Prostate gland (tissue), 2 donors: ENCODE measurements at regions not wholly inside any gene's neighbourhood (a gene's known extent, or its start where the extent isn't known, plus 50 kb on each side); places are given as distances from the start of the nearest gene placed in this dataset.
"Not testable (repeated sequence)": the region's sequence is repeated elsewhere in the genome, so short reads cannot be mapped to it uniquely, and the experiment has no call there.

Experiments used
- DNase-seq: peaks from one replicate; pipeline ENCODE4 v3.0.0-alpha.2; 2019; ENCODE audit warnings: low spot score
- H3K27ac ChIP-seq, 2 donors: fragments of 200-600 bp; sonication (generic); 2 replicates each; pipeline ENCODE4 v1.5.1; 2017 to 2019
- H3K27me3 ChIP-seq: fragments of 200-600 bp; sonication (generic); replicated peaks from 2 replicates; pipeline ENCODE4 v1.5.1; 2019; ENCODE audit not compliant: insufficient read depth
- H3K36me3 ChIP-seq, 2 donors: fragments of 200-600 bp; sonication (generic); 1 replicate in 1 of 2; 2 replicates in 1 of 2; pipeline versions ENCODE4 v1.5.1 to v1.8.1; 2017 to 2019
- H3K4me1 ChIP-seq: fragments of 200-600 bp; sonication (generic); replicated peaks from 2 replicates; pipeline ENCODE4 v1.5.1; 2019
- H3K4me3 ChIP-seq, 2 donors: fragments of 200-600 bp; sonication (generic); 2 replicates each; pipeline ENCODE4 v1.5.1; 2017 to 2019
- H3K9me3 ChIP-seq: fragments of 200-600 bp; sonication (generic); 2 replicates; pipeline ENCODE4 v1.5.1; 2017
- CTCF ChIP-seq, 4 experiments: fragments of 200-600 bp in 2 of 4; fragments of 450-650 bp in 2 of 4; sonication (generic) in 2 of 4; IDR thresholded peaks; 1 replicate in 3 of 4; 2 replicates in 1 of 4; pipeline ENCODE4 v1.5.1; 2016 to 2019; ENCODE audit warnings: antibody characterized with exemption in 4 of 4, mild to moderate bottlenecking in 2 of 4, moderate library complexity in 2 of 4
- POLR2A ChIP-seq: fragments of 450-650 bp; IDR thresholded peaks from one replicate; pipeline ENCODE4 v1.6.1; 2016; ENCODE audit warnings: antibody characterized with exemption, mild to moderate bottlenecking
- POLR2AphosphoS5 ChIP-seq: sonication (generic); formaldehyde crosslinking; IDR thresholded peaks from one replicate; pipeline ENCODE4 v1.6.1; 2017; ENCODE audit warnings: antibody characterized with exemption
- WGBS: methylation state at CpG from one replicate; pipeline ENCODE4 v1.1.5; 2018; 5-methylcytosine and 5-hydroxymethylcytosine counted together
- intact Hi-C: fragments of 100-400 bp; cut with DNase I; formaldehyde crosslinking; loops from one replicate; pipeline ENCODE4 v1.14.2; 2022

- Histone ChIP-seq H3K27me3 (no peaks in the 10 kb centered on the region), H3K4me3 (no peak overlapping the region), H3K9me3 (no peaks in the 10 kb centered on the region), H3K36me3 (no peaks in the 10 kb centered on the region), H3K4me1 (no peaks in the 10 kb centered on the region), H3K27ac (no peak overlapping the region)
- 37% methylated on average over 1 of the region's 1 CpG for WGBS
- intact Hi-C loops = no loop called here
- TF ChIP-seq POLR2AphosphoS5 (no peak), CTCF (IDR thresholded peaks at IDR 0.05) (no peak), POLR2A (no peak)
- DNase-seq = no peak
Observed at GRCh38 chr5:91302958-91303357, 80.2 kb downstream of the ARRDC3 start.

- H3K27me3 ChIP-seq = no peaks in the 10 kb centered on the region
- DNase-seq = no peak
- TF ChIP-seq POLR2AphosphoS5 (no peak), POLR2A (no peak), CTCF (IDR thresholded peaks at IDR 0.05) (no peak)
- H3K27ac ChIP-seq = no peak overlapping the region
- intact Hi-C loops = no loop called here
- WGBS = 80% methylated on average over 4 of the region's 4 CpGs
- H3K9me3 ChIP-seq = no peaks in the 10 kb centered on the region
- no peaks in the 10 kb centered on the region for H3K36me3 ChIP-seq
- H3K4me1 ChIP-seq = no peaks in the 10 kb centered on the region
- H3K4me3 ChIP-seq = no peak overlapping the region
Observed at GRCh38 chr5:91302305-91302704, 80.8 kb downstream of the ARRDC3 start.

- no peak for DNase-seq
- 86% methylated on average over 5 of the region's 5 CpGs for WGBS
- H3K9me3 ChIP-seq = no peaks in the 10 kb centered on the region
- H3K27ac ChIP-seq = no peak overlapping the region
- no peaks in the 10 kb centered on the region for H3K4me1 ChIP-seq
- H3K36me3 ChIP-seq = no peaks in the 10 kb centered on the region
- intact Hi-C loops = no loop called here
- H3K27me3 ChIP-seq = no peaks in the 10 kb centered on the region
- H3K4me3 ChIP-seq = no peak overlapping the region
- no peak for TF ChIP-seq POLR2AphosphoS5
- TF ChIP-seq POLR2A = no peak
- no peak for TF ChIP-seq CTCF (IDR thresholded peaks at IDR 0.05)
Observed at GRCh38 chr5:91301106-91301846, 81.8 kb downstream of the ARRDC3 start.

- H3K36me3 ChIP-seq = no peaks in the 10 kb centered on the region
- no peak for TF ChIP-seq CTCF (IDR thresholded peaks at IDR 0.05)
- no peak for TF ChIP-seq POLR2A
- no peak for TF ChIP-seq POLR2AphosphoS5
- H3K4me3 ChIP-seq = no peak overlapping the region
- DNase-seq = no peak
- intact Hi-C loops = no loop called here
- H3K4me1 ChIP-seq = no peaks in the 10 kb centered on the region
- H3K27me3 ChIP-seq = no peaks in the 10 kb centered on the region
- no peaks in the 10 kb centered on the region for H3K9me3 ChIP-seq
- WGBS = 94% methylated on average over 2 of the region's 2 CpGs
- H3K27ac ChIP-seq = no peak overlapping the region
Observed at GRCh38 chr5:91297994-91298393, 85.1 kb downstream of the ARRDC3 start.

GRCh38 chr5:91296674-91297143 is 86.4 kb downstream of the ARRDC3 start:
- no peak overlapping the region for H3K27ac ChIP-seq
- H3K27me3 ChIP-seq = no peaks in the 10 kb centered on the region
- no peaks in the 10 kb centered on the region for H3K36me3 ChIP-seq
- no peak overlapping the region for H3K4me3 ChIP-seq
- H3K9me3 ChIP-seq = no peaks in the 10 kb centered on the region
- intact Hi-C loops = no loop called here
- TF ChIP-seq POLR2A (no peak), POLR2AphosphoS5 (no peak), CTCF (IDR thresholded peaks at IDR 0.05) (no peak)
- H3K4me1 ChIP-seq = no peaks in the 10 kb centered on the region
- no peak for DNase-seq
- WGBS = 70% methylated on average over 2 of the region's 2 CpGs

- intact Hi-C loops, DNase-seq, H3K9me3 ChIP-seq, H3K4me1 ChIP-seq, H3K27ac ChIP-seq, H3K27me3 ChIP-seq, H3K36me3 ChIP-seq, H3K4me3 ChIP-seq: not testable (repeated sequence)
- 96% methylated on average over 9 of the region's 9 CpGs for WGBS
Observed at GRCh38 chr5:91296102-91296501, 87.0 kb downstream of the ARRDC3 start.
